Tibial nerve (tissue), 4 donors: ENCODE measurements at regions not wholly inside any gene's neighbourhood (a gene's known extent, or its start where the extent isn't known, plus 50 kb on each side); places are given as distances from the start of the nearest gene placed in this dataset.

Source experiments
- EP300 ChIP-seq, 2 donors: sonication (generic); formaldehyde crosslinking; IDR thresholded peaks; one replicate each; pipeline ENCODE4 v1.6.1; 2017; ENCODE audit warnings: antibody characterized with exemption in 2 of 2, mild to moderate bottlenecking in 1 of 2
- POLR2A ChIP-seq, 2 donors: fragments of 450-650 bp; IDR thresholded peaks; one replicate each; pipeline ENCODE4 v1.6.1; 2017; ENCODE audit warnings: antibody characterized with exemption in 2 of 2, mild to moderate bottlenecking in 2 of 2, moderate library complexity in 2 of 2
- TF ChIP-seq, protein P1 (sequence below), 5 experiments: fragments of 200-600 bp in 3 of 5; fragments of 450-650 bp in 2 of 5; sonication (generic) in 3 of 5; IDR thresholded peaks; one replicate each; pipeline ENCODE4 v1.5.1; 2016 to 2019; ENCODE audit warnings: antibody characterized with exemption in 5 of 5, mild to moderate bottlenecking in 3 of 5, moderate library complexity in 2 of 5

DNA sequence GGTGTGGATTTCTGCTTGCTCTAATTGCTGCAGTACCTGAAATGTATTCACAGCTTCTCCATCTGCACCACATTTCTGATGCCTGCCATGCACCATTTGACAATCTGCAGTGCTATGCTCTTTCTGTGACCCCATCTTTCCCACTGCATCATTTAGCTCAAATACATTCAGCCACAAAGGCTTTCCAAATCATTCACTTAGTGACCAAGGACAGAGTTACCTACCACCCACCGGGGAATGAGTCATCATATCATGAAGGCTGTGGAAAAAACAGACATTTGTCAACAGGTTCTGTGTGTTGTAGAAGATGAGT lies 465.5 kb upstream of the ATP2B1 start:
- TF ChIP-seq, protein P1, sequence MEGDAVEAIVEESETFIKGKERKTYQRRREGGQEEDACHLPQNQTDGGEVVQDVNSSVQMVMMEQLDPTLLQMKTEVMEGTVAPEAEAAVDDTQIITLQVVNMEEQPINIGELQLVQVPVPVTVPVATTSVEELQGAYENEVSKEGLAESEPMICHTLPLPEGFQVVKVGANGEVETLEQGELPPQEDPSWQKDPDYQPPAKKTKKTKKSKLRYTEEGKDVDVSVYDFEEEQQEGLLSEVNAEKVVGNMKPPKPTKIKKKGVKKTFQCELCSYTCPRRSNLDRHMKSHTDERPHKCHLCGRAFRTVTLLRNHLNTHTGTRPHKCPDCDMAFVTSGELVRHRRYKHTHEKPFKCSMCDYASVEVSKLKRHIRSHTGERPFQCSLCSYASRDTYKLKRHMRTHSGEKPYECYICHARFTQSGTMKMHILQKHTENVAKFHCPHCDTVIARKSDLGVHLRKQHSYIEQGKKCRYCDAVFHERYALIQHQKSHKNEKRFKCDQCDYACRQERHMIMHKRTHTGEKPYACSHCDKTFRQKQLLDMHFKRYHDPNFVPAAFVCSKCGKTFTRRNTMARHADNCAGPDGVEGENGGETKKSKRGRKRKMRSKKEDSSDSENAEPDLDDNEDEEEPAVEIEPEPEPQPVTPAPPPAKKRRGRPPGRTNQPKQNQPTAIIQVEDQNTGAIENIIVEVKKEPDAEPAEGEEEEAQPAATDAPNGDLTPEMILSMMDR (IDR thresholded peaks at IDR 0.05): no peak
- TF ChIP-seq POLR2A (IDR thresholded peaks at IDR 0.05) (no peak), EP300 (IDR thresholded peaks at IDR 0.05) (no peak)
